Duodenal mucosa (tissue), 2 donors: ENCODE measurements at regions not wholly inside any gene's neighbourhood (a gene's known extent, or its start where the extent isn't known, plus 50 kb on each side); places are given as distances from the start of the nearest gene placed in this dataset.

Experiments used
- H3K27ac ChIP-seq: one replicate; pipeline ENCODE4 v1.7.0; 2013; ENCODE audit warnings: low read depth, low read length
- H3K27me3 ChIP-seq, 2 donors: one replicate each; pipeline ENCODE4 v1.7.0; 2013; ENCODE audit warnings: low read length in 2 of 2, control low read depth in 1 of 2; ENCODE audit not compliant: insufficient read depth in 2 of 2, control insufficient read depth in 1 of 2
- H3K36me3 ChIP-seq, 2 donors: one replicate each; pipeline ENCODE4 v1.7.0; 2013; ENCODE audit warnings: low read length in 2 of 2, control low read depth in 1 of 2; ENCODE audit not compliant: insufficient read depth in 2 of 2, control insufficient read depth in 1 of 2
- H3K4me1 ChIP-seq, 2 donors: one replicate each; pipeline ENCODE4 v1.7.0; 2013; ENCODE audit warnings: low read length in 2 of 2, control low read depth in 1 of 2; ENCODE audit not compliant: insufficient read depth in 2 of 2, control insufficient read depth in 1 of 2
- H3K4me3 ChIP-seq, 2 donors: one replicate each; pipeline ENCODE4 v1.7.0; 2013; ENCODE audit warnings: low read length in 2 of 2, low read depth in 1 of 2
- H3K9ac ChIP-seq, 2 donors: one replicate each; pipeline ENCODE4 v1.7.0; 2013; ENCODE audit warnings: low read length in 2 of 2, low read depth in 1 of 2
- H3K9me3 ChIP-seq, 2 donors: one replicate each; pipeline ENCODE4 v1.7.0; 2013; ENCODE audit warnings: low read length in 2 of 2, control low read depth in 1 of 2; ENCODE audit not compliant: control insufficient read depth in 1 of 2

- no peaks in the 10 kb centered on the region for H3K4me1 ChIP-seq
- no peak overlapping the region for H3K27ac ChIP-seq
- no peak overlapping the region for H3K4me3 ChIP-seq
- H3K9me3 ChIP-seq, result no peaks in the 10 kb centered on the region
- H3K9ac ChIP-seq, result no peak overlapping the region
- no peaks in the 10 kb centered on the region for H3K36me3 ChIP-seq
- H3K27me3 ChIP-seq, result no peaks in the 10 kb centered on the region
Observed at GRCh38 chr2:54377451-54377850, 78.7 kb upstream of the SPTBN1 start.

DNA sequence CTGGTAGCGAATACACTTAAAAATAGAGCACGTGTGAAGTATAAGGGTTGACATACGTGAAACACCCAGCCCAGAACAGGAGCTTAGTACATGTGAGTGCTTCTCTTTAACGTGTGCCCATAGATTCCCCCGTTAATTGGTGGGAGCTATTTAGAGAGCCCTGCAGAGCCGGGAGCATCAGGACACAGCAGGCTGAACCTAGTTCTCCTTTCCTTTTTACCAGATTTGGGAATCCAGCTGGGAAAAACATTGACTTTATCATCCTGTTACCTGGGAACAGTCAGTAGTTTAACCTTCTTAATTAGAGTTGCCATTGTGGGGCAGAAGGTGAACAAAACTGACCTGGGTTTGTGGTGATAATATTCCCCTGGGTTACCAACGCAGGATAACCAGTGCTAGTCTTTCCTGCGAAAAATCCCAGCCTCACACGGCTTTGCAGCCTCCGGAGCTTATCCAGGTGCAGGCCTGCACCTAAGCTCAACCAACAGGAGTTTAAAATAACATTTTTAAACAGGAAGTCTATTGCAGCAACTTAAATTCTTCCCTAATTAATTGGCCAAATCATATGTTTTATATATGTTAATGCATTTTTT is 78.1 kb upstream of the SPTBN1 start:
- Histone ChIP-seq H3K9ac (no peak overlapping the region), H3K9me3 (no peaks in the 10 kb centered on the region), H3K27me3 (no peaks in the 10 kb centered on the region), H3K27ac (no peak overlapping the region), H3K36me3 (no peaks in the 10 kb centered on the region), H3K4me3 (no peak overlapping the region), H3K4me1 (no peaks in the 10 kb centered on the region)

- no peak overlapping the region for H3K4me3 ChIP-seq
- no peaks in the 10 kb centered on the region for H3K27me3 ChIP-seq
- H3K4me1 ChIP-seq, result no peaks in the 10 kb centered on the region
- H3K36me3 ChIP-seq, result no peaks in the 10 kb centered on the region
- H3K9ac ChIP-seq, result no peak overlapping the region
- no peak overlapping the region for H3K27ac ChIP-seq
- H3K9me3 ChIP-seq, result no peaks in the 10 kb centered on the region
Observed at GRCh38 chr2:54380670-54381069, 75.5 kb upstream of the SPTBN1 start.

DNA sequence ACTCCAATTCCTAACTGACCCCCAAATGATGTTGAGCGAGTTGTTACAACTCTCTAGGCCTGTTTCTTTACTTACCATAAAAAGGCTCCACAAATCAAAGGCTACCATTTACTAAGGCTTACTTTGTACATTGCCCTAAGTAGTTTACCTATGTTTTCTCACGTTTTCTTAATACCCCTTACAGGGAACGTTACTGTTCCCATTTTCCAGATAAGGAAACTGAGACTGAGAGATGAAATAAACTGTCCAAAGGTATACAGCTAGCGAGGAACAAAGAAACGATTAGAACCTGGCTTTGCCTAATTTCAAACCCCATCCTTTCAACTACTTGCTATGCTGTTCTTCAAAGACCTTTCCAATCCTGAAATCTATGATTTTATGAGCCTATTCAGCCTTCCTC is 74.8 kb upstream of the SPTBN1 start:
- H3K36me3 ChIP-seq, result no peaks in the 10 kb centered on the region
- H3K9ac ChIP-seq, result no peak overlapping the region
- no peaks in the 10 kb centered on the region for H3K27me3 ChIP-seq
- no peaks in the 10 kb centered on the region for H3K4me1 ChIP-seq
- H3K27ac ChIP-seq, result no peak overlapping the region
- no peak overlapping the region for H3K4me3 ChIP-seq
- no peaks in the 10 kb centered on the region for H3K9me3 ChIP-seq

GRCh38 chr2:54382601-54383000 is 73.5 kb upstream of the SPTBN1 start:
- no peak overlapping the region for H3K4me3 ChIP-seq
- H3K27me3 ChIP-seq, result no peaks in the 10 kb centered on the region
- H3K36me3 ChIP-seq, result no peaks in the 10 kb centered on the region
- H3K27ac ChIP-seq, result no peak overlapping the region
- no peaks in the 10 kb centered on the region for H3K9me3 ChIP-seq
- H3K4me1 ChIP-seq, result no peaks in the 10 kb centered on the region
- no peak overlapping the region for H3K9ac ChIP-seq

GRCh38 chr2:54384301-54385203 is 71.6 kb upstream of the SPTBN1 start:
- no peak overlapping the region for H3K9ac ChIP-seq

DNA sequence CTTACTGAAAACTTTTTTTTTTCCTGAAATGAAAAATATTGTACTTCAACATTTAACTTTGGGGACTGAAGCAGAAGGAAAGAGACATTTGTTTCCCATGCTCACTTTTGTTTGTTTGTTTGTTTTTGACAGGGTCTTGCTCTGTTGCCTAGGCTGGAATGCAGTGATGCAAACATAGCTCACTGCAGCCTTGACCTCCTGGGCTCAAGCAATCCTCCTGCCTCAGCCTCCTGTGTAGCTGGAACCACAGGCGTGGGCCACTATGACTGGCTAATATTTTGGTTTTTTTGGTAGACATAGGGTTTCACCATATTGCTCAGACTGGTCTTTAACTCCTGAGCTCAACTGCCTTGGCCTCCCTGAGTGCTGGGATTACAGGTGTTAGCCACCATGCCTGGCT is 70.9 kb upstream of the SPTBN1 start:
- H3K4me1 ChIP-seq, result no peaks in the 10 kb centered on the region
- no peak overlapping the region for H3K9ac ChIP-seq
- H3K9me3 ChIP-seq, result no peaks in the 10 kb centered on the region
- H3K27ac ChIP-seq, result no peak overlapping the region
- no peaks in the 10 kb centered on the region for H3K27me3 ChIP-seq
- no peak overlapping the region for H3K4me3 ChIP-seq
- no peaks in the 10 kb centered on the region for H3K36me3 ChIP-seq

More at GRCh38 chr2:54384301-54385203, 71.6 kb upstream of the SPTBN1 start:
- no peaks in the 10 kb centered on the region for H3K27me3 ChIP-seq
- H3K4me1 ChIP-seq, result no peaks in the 10 kb centered on the region
- no peaks in the 10 kb centered on the region for H3K9me3 ChIP-seq
- H3K4me3 ChIP-seq, result no peak overlapping the region
- no peak overlapping the region for H3K27ac ChIP-seq
- H3K36me3 ChIP-seq, result no peaks in the 10 kb centered on the region

DNA sequence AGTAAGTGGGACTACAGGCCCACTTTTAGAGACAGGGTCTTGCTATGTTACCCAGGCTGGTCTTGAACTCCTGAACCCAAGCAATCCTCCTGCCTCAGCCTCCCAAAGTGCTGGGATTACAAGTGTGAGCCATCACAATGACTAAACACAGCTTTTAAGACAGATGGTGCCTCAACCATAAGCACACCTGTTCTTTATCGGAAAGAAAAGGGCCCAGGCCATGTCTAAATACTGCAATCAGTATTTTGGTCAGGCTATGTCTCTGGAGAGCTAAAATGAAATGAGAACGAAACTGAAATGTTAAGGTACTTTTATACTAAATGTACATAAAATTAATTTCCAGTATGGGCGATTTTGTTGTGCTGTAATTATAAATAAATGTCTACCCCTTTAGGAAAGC is 69.5 kb upstream of the SPTBN1 start:
- Histone ChIP-seq H3K27me3 (no peaks in the 10 kb centered on the region), H3K4me1 (no peaks in the 10 kb centered on the region), H3K9me3 (no peaks in the 10 kb centered on the region), H3K27ac (no peak overlapping the region), H3K4me3 (no peak overlapping the region), H3K36me3 (no peaks in the 10 kb centered on the region), H3K9ac (no peak overlapping the region)

DNA sequence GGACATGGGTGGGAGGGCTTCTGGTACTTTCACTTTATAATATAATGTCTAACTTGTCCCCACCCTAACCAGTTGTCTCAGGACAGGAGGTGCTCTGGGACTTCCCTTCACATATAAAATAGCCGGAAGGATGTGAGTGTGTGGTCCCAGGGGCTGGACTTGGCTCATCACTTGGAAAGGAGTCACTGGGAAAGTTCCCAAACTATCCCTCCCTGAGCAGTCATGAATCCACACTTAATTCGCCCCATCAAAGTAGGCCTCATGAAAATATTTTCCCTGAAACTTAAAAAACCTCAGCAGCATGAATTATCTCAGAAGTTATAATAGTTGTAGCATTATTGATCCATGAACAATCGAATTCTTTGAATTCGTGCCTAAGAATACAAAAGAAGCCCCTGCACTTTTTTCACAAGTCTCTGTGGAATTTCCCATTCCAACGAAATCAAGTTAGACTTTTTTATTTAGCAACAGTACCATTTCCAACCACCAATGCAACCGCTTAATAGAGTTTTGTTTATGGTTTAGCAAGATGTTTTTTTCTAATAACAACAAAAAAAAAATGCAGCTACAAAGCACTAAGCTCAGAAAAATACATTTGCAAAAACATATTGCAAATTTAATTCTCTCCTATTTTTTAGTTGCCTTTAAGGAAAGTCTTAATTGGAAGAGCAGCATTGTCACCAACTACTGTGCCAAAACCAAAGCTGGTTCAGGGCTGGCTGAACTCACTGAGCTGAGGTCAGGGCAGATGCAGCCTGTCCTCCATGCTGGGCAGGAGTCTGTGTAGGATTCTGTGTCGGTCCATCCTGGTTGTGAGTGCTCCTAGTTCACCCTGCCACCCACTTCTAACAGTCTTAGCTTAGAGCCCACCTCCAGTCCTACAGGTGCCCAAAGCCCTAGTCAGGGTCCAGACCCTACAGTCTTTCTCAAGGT is 68.8 kb upstream of the SPTBN1 start:
- H3K9me3 ChIP-seq, result no peaks in the 10 kb centered on the region
- H3K36me3 ChIP-seq, result no peaks in the 10 kb centered on the region
- no peak overlapping the region for H3K4me3 ChIP-seq
- no peak overlapping the region for H3K27ac ChIP-seq
- H3K4me1 ChIP-seq, result no peaks in the 10 kb centered on the region
- H3K9ac ChIP-seq, result no peak overlapping the region
- no peaks in the 10 kb centered on the region for H3K27me3 ChIP-seq

GRCh38 chr2:54388076-54388475 is 68.1 kb upstream of the SPTBN1 start:
- Histone ChIP-seq H3K27me3 (no peaks in the 10 kb centered on the region), H3K36me3 (no peaks in the 10 kb centered on the region), H3K4me1 (no peaks in the 10 kb centered on the region), H3K9me3 (no peaks in the 10 kb centered on the region), H3K9ac (no peak overlapping the region), H3K4me3 (no peak overlapping the region), H3K27ac (no peak overlapping the region)
